ENCODE measurements at regions not wholly inside any gene's neighbourhood (a gene's known extent, or its start where the extent isn't known, plus 50 kb on each side); places are given as distances from the start of the nearest gene placed in this dataset.

DNA sequence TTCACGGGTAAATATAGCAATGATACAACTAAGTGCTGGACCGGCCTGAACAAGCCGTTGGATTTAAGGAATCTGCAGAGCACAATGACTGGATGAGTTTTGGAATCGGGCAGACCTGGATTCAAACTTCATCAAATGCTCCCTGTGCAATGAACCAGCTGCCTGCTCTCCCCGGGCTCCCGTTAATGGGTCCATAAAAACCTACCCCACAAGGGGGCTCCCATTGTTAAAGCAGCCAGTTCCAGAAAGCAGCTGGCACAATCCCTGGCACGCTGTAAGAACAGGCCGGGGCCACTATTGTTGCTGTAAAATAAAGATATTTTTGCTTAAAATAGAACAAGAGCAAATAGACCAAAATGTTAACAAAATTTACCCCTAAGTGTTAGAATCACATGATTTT is 131.9 kb downstream of the C16orf95 start:
- no peak for TF ChIP-seq ZNF274 (IDR thresholded peaks at IDR 0.05; ENCODE audit: low read depth, low read length)
- no peak for TF ChIP-seq SUZ12 (IDR thresholded peaks at IDR 0.05; ENCODE audit: extremely low read depth, insufficient read depth, insufficient read length)
- TF ChIP-seq YY1 (IDR thresholded peaks at IDR 0.05; ENCODE audit: insufficient read depth, insufficient read length) = no peak
